ENCODE measurements at regions not wholly inside any gene's neighbourhood (a gene's known extent, or its start where the extent isn't known, plus 50 kb on each side); places are given as distances from the start of the nearest gene placed in this dataset.
"Not testable (repeated sequence)": the region's sequence is repeated elsewhere in the genome, so short reads cannot be mapped to it uniquely, and the experiment has no call there.

DNA sequence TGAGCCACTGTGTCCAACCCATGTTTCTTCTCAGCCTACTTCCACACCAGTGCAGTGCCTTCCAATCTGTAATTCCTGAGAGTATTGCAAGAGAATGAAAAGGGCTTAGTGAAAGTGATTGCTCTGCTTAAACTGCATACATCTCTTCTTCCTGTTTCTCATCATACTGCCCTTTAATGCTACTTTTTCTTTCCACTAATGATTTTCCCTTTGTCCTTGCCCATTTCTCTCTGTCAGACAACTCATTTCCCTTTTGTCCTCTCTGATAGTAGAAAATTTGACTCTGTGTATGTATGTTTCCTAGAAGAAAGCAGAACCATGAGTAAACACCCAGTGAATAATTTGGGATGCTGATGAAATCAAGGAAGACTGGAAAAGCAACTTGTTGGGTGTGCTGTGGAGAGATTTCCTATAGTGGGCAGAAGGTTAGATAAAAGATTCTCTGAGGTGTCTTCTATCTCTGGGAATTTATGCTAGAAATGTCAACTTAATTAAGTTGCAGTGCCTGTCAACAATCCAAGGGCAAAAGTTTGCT, 102.2 kb upstream of the CHD1 start:
- H3K9me3 ChIP-seq (ENCODE audit: low read length) = no peaks in the 10 kb centered on the region
- H4K20me1 ChIP-seq (ENCODE audit: insufficient read depth, low read length) = peaks cover 10% of the 10 kb centered on the region; the same call in 1 of the 2 replicates
- no peaks in the 10 kb centered on the region for H3K36me3 ChIP-seq (ENCODE audit: insufficient read depth, low read length)
- H3K4me1 ChIP-seq (ENCODE audit: insufficient read depth, low read length, poor library complexity, severe bottlenecking) = peaks cover 25% of the 10 kb centered on the region
- H3K27ac ChIP-seq (ENCODE audit: low read depth, low read length, poor library complexity, severe bottlenecking) = no peak overlapping the region
- no peaks in the 10 kb centered on the region for H3K9me2 ChIP-seq (ENCODE audit: insufficient read depth, low read length)
- POLR2A ChIA-PET = no interaction called here
- CTCF ChIA-PET (ENCODE audit: unreplicated experiment) = no interaction called here
- H2AFZ ChIP-seq (ENCODE audit: low read length) = no peak overlapping the region
- TF ChIP-seq, protein P1, sequence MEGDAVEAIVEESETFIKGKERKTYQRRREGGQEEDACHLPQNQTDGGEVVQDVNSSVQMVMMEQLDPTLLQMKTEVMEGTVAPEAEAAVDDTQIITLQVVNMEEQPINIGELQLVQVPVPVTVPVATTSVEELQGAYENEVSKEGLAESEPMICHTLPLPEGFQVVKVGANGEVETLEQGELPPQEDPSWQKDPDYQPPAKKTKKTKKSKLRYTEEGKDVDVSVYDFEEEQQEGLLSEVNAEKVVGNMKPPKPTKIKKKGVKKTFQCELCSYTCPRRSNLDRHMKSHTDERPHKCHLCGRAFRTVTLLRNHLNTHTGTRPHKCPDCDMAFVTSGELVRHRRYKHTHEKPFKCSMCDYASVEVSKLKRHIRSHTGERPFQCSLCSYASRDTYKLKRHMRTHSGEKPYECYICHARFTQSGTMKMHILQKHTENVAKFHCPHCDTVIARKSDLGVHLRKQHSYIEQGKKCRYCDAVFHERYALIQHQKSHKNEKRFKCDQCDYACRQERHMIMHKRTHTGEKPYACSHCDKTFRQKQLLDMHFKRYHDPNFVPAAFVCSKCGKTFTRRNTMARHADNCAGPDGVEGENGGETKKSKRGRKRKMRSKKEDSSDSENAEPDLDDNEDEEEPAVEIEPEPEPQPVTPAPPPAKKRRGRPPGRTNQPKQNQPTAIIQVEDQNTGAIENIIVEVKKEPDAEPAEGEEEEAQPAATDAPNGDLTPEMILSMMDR (conservative IDR thresholded peaks at IDR 0.05; ENCODE audit: low read length) = no peak
- TF ChIP-seq EZH2phosphoT487 (IDR thresholded peaks at IDR 0.05; ENCODE audit: borderline replicate concordance, low read depth, low read length) = no peak
- no peaks in the 10 kb centered on the region for H3K79me2 ChIP-seq (ENCODE audit: insufficient read depth, low read depth, low read length)
- no TSS peak for BruUV-seq (replicated peaks)
- DNase-seq (ENCODE audit: low spot score) = no peak
- intact Hi-C loops (cut with micrococcal nuclease; ENCODE audit: unreplicated experiment) = no loop called here
- H3K4me3 ChIP-seq (ENCODE audit: low read depth, low read length, poor library complexity, severe bottlenecking) = no peak overlapping the region
- H3K4me2 ChIP-seq (ENCODE audit: low read length) = no peak overlapping the region

DNA sequence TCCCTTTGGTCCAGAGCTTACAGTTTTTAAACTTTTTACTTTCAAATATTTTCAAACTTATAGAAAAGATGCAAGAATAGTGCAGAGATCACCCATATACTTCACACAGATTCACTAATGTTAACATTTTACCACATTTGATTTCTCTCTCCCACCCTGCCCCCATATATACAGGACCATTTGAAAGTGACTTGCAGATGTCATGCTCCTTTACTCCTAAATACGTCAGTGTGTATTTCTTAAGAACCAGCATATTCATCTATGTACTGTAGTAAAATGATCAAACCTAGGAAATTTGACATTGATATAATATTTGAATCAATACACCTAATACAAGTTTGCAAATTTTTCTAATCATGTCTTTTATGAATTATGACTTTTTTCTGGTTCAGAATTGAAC, 100.4 kb upstream of the CHD1 start:
- Histone ChIP-seq H4K20me1 (ENCODE audit: insufficient read depth, low read length) (peaks cover 10% of the 10 kb centered on the region; the same call in 1 of the 2 replicates), H3K4me2 (ENCODE audit: low read length) (no peak overlapping the region), H2AFZ (ENCODE audit: low read length) (no peak overlapping the region), H3K79me2 (ENCODE audit: insufficient read depth, low read depth, low read length) (no peaks in the 10 kb centered on the region), H3K9me2 (ENCODE audit: insufficient read depth, low read length) (no peaks in the 10 kb centered on the region), H3K4me3 (ENCODE audit: low read depth, low read length, poor library complexity, severe bottlenecking) (no peak overlapping the region), H3K9me3 (ENCODE audit: low read length) (no peaks in the 10 kb centered on the region), H3K4me1 (ENCODE audit: insufficient read depth, low read length, poor library complexity, severe bottlenecking) (peaks cover 25% of the 10 kb centered on the region), H3K36me3 (ENCODE audit: insufficient read depth, low read length) (no peaks in the 10 kb centered on the region), H3K27ac (ENCODE audit: low read depth, low read length, poor library complexity, severe bottlenecking) (no peak overlapping the region)
- ChIA-PET CTCF (ENCODE audit: unreplicated experiment) (no interaction called here), POLR2A (interaction anchor here (0.5 to 0.7 kb wide), 2 partner anchors 211 to 232 kb away, joined by 3 read pairs; no protein-coding TSS in a partner anchor)
- intact Hi-C loops (cut with micrococcal nuclease; ENCODE audit: unreplicated experiment) = no loop called here
- no peak for DNase-seq (ENCODE audit: low spot score)
- TF ChIP-seq EZH2phosphoT487 (IDR thresholded peaks at IDR 0.05; ENCODE audit: borderline replicate concordance, low read depth, low read length) = no peak
- TF ChIP-seq, protein P1 (conservative IDR thresholded peaks at IDR 0.05; ENCODE audit: low read length) = no peak
- no TSS peak for BruUV-seq (replicated peaks)

DNA sequence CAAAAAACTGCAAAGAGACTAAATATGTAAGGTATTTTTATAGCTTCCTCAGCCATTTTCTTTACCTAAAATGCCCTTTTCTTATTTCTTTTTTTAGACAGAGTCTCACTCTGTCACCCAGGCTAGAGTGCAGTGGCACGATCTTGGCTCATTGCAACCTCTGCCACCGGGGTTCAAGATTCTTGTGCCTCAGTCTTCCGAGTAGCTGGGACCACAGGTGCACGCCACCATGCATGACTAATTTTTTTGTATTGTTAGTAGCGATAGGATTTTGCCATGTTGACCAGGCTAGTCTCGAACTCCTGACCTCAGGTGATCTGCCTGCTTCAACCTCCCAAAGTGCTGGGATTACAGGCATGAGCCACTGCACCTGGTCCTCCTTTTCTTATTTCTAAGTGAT, 99.4 kb upstream of the CHD1 start:
- peaks cover 10% of the 10 kb centered on the region; the same call in 1 of the 2 replicates for H4K20me1 ChIP-seq (ENCODE audit: insufficient read depth, low read length)
- BruUV-seq (replicated peaks); H3K27ac ChIP-seq (ENCODE audit: low read depth, low read length, poor library complexity, severe bottlenecking); intact Hi-C loops (cut with micrococcal nuclease; ENCODE audit: unreplicated experiment); H3K79me2 ChIP-seq (ENCODE audit: insufficient read depth, low read depth, low read length); H3K36me3 ChIP-seq (ENCODE audit: insufficient read depth, low read length); H3K9me3 ChIP-seq (ENCODE audit: low read length); H3K4me3 ChIP-seq (ENCODE audit: low read depth, low read length, poor library complexity, severe bottlenecking); CTCF ChIA-PET (ENCODE audit: unreplicated experiment); H2AFZ ChIP-seq (ENCODE audit: low read length); H3K9me2 ChIP-seq (ENCODE audit: insufficient read depth, low read length): not testable (repeated sequence)
- H3K4me1 ChIP-seq (ENCODE audit: insufficient read depth, low read length, poor library complexity, severe bottlenecking) = peaks cover 25% of the 10 kb centered on the region
- POLR2A ChIA-PET = interaction anchor here (0.6 kb wide), 1 partner anchor 58 kb away, joined by 3 read pairs; no protein-coding TSS in a partner anchor
- DNase-seq (ENCODE audit: low spot score) = peak; percentile 21
- peak overlapping the region; percentile 61 for H3K4me2 ChIP-seq (ENCODE audit: low read length)
